ENCODE measurements at regions not wholly inside any gene's neighbourhood (a gene's known extent, or its start where the extent isn't known, plus 50 kb on each side); places are given as distances from the start of the nearest gene placed in this dataset.
"Not testable (repeated sequence)": the region's sequence is repeated elsewhere in the genome, so short reads cannot be mapped to it uniquely, and the experiment has no call there.

GRCh38 chr5:23800307-23800706, 292.9 kb downstream of the PRDM9 start:
- not testable (repeated sequence) for TF ChIP-seq POLR2A, CTCF (IDR thresholded peaks at IDR 0.05)

Data from heart left ventricle (tissue), 13 donors.